Lower lobe of right lung (tissue), 2 donors: ENCODE measurements at regions not wholly inside any gene's neighbourhood (a gene's known extent, or its start where the extent isn't known, plus 50 kb on each side); places are given as distances from the start of the nearest gene placed in this dataset.

ENCODE experiments used
- ATAC-seq, 2 donors: fragments of 200-7000 bp; cut with Tn5 transposase; one replicate each; pipeline ENCODE4 v1.9.1; 2020 to 2022; ENCODE audit warnings: mild to moderate bottlenecking in 2 of 2, moderate library complexity in 2 of 2
- DNase-seq: peaks from one replicate; pipeline ENCODE4 v3.0.0-alpha.2; 2020
- H3K27ac ChIP-seq: fragments of 200-600 bp; one replicate; pipeline ENCODE4 v1.8.0; 2022
- H3K27me3 ChIP-seq: fragments of 200-600 bp; one replicate; pipeline ENCODE4 v1.8.0; 2022; ENCODE audit warnings: low read depth
- H3K36me3 ChIP-seq: fragments of 200-600 bp; one replicate; pipeline ENCODE4 v1.8.0; 2022; ENCODE audit warnings: mild to moderate bottlenecking
- H3K4me1 ChIP-seq: fragments of 200-600 bp; one replicate; pipeline ENCODE4 v1.8.0; 2022
- H3K4me3 ChIP-seq: fragments of 200-600 bp; one replicate; pipeline ENCODE4 v1.8.0; 2022; ENCODE audit warnings: mild to moderate bottlenecking
- H3K9me3 ChIP-seq: fragments of 200-600 bp; one replicate; pipeline ENCODE4 v1.8.0; 2022
- CTCF ChIP-seq: fragments of 200-600 bp; IDR thresholded peaks from one replicate; pipeline ENCODE4 v1.8.0; 2022; ENCODE audit warnings: antibody characterized with exemption, mild to moderate bottlenecking
- intact Hi-C: fragments of 100-400 bp; cut with DNase I; formaldehyde crosslinking; loops from one replicate; pipeline ENCODE4 v1.11.0; 2022
- donor health status: DM: no; HTN: yes; CAD: no; lungs with severe emphysema.

GRCh38 chr11:116563712-116564047 is 209.1 kb downstream of the BUD13 start:
- intact Hi-C loops = no loop called here
- Histone ChIP-seq H3K4me3 (no peak overlapping the region), H3K27me3 (no peaks in the 10 kb centered on the region), H3K9me3 (no peaks in the 10 kb centered on the region), H3K36me3 (no peaks in the 10 kb centered on the region), H3K4me1 (peaks cover 5% of the 10 kb centered on the region), H3K27ac (no peak overlapping the region)
- no peak for TF ChIP-seq CTCF
- no peak for DNase-seq
- peak in 1 of 2 donors; percentile 3 for ATAC-seq

- Histone ChIP-seq H3K9me3 (no peaks in the 10 kb centered on the region), H3K4me3 (no peak overlapping the region), H3K27me3 (no peaks in the 10 kb centered on the region), H3K36me3 (no peaks in the 10 kb centered on the region), H3K4me1 (peaks cover 5% of the 10 kb centered on the region), H3K27ac (no peak overlapping the region)
- no peak for TF ChIP-seq CTCF
- ATAC-seq (peak; percentile 64 to 84), DNase-seq (peak; percentile 61)
- intact Hi-C loops = no loop called here
These were observed 209.6 kb downstream of the BUD13 start for GRCh38 chr11:116563028-116563711.

GRCh38 chr11:116560589-116560988 is 212.2 kb downstream of the BUD13 start:
- peaks cover 5% of the 10 kb centered on the region for H3K4me1 ChIP-seq

GRCh38 chr11:116558504-116559211 is 214.1 kb downstream of the BUD13 start:
- Histone ChIP-seq H3K4me1 (peaks cover 5% of the 10 kb centered on the region), H3K27me3 (no peaks in the 10 kb centered on the region), H3K27ac (no peak overlapping the region), H3K36me3 (no peaks in the 10 kb centered on the region), H3K4me3 (no peak overlapping the region), H3K9me3 (no peaks in the 10 kb centered on the region)
- DNase-seq = no peak
- TF ChIP-seq CTCF = no peak
- ATAC-seq = no peak
- intact Hi-C loops = no loop called here

More at GRCh38 chr11:116560589-116560988, 212.2 kb downstream of the BUD13 start:
- TF ChIP-seq CTCF = no peak
- Histone ChIP-seq H3K4me3 (no peak overlapping the region), H3K36me3 (no peaks in the 10 kb centered on the region), H3K27me3 (no peaks in the 10 kb centered on the region), H3K27ac (no peak overlapping the region), H3K9me3 (no peaks in the 10 kb centered on the region)
- ATAC-seq (no peak), DNase-seq (no peak)
- intact Hi-C loops = no loop called here

- intact Hi-C loops = no loop called here
- H3K4me1 ChIP-seq = no peaks in the 10 kb centered on the region
- no peak for TF ChIP-seq CTCF
These were observed 215.5 kb downstream of the BUD13 start for GRCh38 chr11:116557282-116557681.

More at GRCh38 chr11:116557282-116557681, 215.5 kb downstream of the BUD13 start:
- Histone ChIP-seq H3K36me3 (no peaks in the 10 kb centered on the region), H3K27me3 (no peaks in the 10 kb centered on the region), H3K9me3 (no peaks in the 10 kb centered on the region), H3K27ac (no peak overlapping the region), H3K4me3 (no peak overlapping the region)
- DNase-seq (no peak), ATAC-seq (no peak)
